ENCODE measurements at regions not wholly inside any gene's neighbourhood (a gene's known extent, or its start where the extent isn't known, plus 50 kb on each side); places are given as distances from the start of the nearest gene placed in this dataset.
"Not testable (repeated sequence)": the region's sequence is repeated elsewhere in the genome, so short reads cannot be mapped to it uniquely, and the experiment has no call there.

DNA sequence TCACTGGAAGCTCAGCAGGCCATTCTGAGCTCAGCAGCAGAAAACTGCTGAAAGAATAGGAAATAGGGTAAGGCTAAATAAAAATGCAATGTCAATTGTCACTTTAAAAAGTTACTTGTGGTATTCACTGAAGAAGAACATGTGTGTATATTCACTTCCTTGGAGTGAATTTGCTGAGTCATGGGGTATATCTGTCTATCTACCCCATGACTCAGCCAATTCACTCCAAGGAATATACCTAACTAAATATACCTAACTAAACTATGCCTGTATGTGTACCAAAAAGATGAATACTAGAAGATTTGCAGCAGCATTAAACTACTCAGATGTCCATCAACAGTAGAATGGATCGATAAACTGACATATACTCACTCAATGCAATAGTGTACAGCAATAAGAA is 69.5 kb upstream of the KCNAB1 start:
- peak in 1 of 3 donors; percentile 4 for DNase-seq

DNA sequence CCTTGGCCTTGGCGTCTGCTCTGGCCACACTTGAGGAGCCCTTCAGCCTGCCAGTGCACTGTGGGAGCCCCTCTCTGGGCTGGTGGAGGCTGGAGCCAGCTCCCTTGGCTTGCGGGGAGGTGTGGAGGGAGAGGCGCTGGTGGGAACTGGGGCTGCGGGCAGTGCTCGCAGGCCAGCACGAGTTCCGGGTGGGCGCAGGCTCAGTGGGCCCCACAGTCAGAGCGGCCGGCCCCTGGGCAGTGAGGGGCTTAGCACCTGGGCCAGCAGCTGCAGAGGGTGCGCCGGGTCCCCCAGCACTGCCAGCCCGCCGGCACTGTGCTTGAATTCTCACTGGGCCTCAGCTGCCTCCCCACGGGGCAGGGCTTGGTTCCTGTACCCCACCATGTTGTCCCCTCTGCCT is 68.7 kb upstream of the KCNAB1 start:
- no peak for DNase-seq

- DNase-seq, result no peak
Measured at GRCh38 chr3:156052115-156052514, 68.3 kb upstream of the KCNAB1 start.

DNA sequence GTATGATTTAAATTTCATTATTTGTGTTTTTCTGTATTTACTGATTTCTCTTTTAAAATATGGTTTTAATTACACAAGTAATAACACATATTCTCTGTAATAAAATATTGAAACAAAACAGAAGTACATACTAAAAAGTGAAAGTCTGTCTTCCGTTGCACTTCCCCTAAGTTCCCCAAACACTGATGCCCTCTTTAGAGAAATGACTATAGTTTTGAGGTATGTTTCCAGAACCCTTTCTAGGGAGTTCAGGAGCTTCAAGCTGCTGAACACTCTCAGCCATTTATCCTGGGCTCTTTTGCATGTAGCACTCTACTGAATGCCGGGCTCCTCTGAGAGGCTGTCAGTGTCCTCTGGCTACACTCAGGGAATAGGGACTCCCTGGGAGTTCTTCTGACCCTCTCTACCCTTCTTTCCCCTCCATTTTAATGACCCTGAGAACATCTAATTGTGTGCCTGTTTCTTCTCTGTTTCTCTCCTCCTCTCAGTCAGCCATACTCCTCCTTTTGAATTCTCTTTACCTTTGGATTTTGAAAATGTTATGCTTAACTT is 60.4 kb upstream of the KCNAB1 start:
- peak; percentile 12 to 49 (median 43) for DNase-seq

- DNase-seq, result not testable (repeated sequence)
Measured at GRCh38 chr3:156068151-156068550, 52.2 kb upstream of the KCNAB1 start.

DNA sequence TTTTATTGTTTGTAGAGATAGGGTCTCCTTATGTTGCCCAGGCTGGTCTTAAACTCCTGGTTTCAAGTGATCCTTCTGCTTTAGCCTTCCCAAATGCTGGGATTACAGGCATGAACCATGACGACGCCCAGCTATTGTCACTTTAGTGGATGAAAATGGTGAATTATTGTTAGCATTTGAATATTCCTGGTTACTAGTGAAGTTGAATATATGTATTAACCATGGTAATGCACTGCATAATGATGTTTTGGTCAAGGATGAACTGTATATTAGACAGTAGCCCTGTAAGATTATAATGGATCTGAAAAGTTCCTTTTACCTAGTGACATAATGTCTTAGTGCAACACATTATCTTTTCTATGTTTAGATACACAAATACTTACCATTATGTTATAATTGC is 50.4 kb upstream of the KCNAB1 start:
- no peak for DNase-seq

Measured in suppressor macrophage treated with lipopolysaccharide for 1 hour (primary cell).